ENCODE measurements at regions not wholly inside any gene's neighbourhood (a gene's known extent, or its start where the extent isn't known, plus 50 kb on each side); places are given as distances from the start of the nearest gene placed in this dataset.

- H3K27me3 ChIP-seq (ENCODE audit: control insufficient read depth, insufficient read depth, low read length), result no peaks in the 10 kb centered on the region
- no peak overlapping the region for H3K27ac ChIP-seq (ENCODE audit: low read depth, low read length)
- no peaks in the 10 kb centered on the region for H3K4me1 ChIP-seq (ENCODE audit: control insufficient read depth, insufficient read depth, low read length)
Observed at GRCh38 chr1:73789965-73790364, 408.0 kb downstream of the LRRIQ3 start.

GRCh38 chr1:73784026-73784425, 413.9 kb downstream of the LRRIQ3 start:
- Histone ChIP-seq H3K4me1 (ENCODE audit: control insufficient read depth, insufficient read depth, low read length) (no peaks in the 10 kb centered on the region), H3K4me3 (ENCODE audit: low read length) (no peak overlapping the region), H3K27ac (ENCODE audit: low read depth, low read length) (no peak overlapping the region), H3K9ac (ENCODE audit: low read length) (no peak overlapping the region), H3K36me3 (ENCODE audit: control insufficient read depth, insufficient read depth, low read length) (no peaks in the 10 kb centered on the region), H3K27me3 (ENCODE audit: control insufficient read depth, insufficient read depth, low read length) (no peaks in the 10 kb centered on the region)

More at GRCh38 chr1:73789965-73790364, 408.0 kb downstream of the LRRIQ3 start:
- H3K36me3 ChIP-seq (ENCODE audit: control insufficient read depth, insufficient read depth, low read length), result no peaks in the 10 kb centered on the region
- no peak overlapping the region for H3K4me3 ChIP-seq (ENCODE audit: low read length)
- H3K9ac ChIP-seq (ENCODE audit: low read length), result no peak overlapping the region

GRCh38 chr1:73783352-73783751, 414.6 kb downstream of the LRRIQ3 start:
- no peaks in the 10 kb centered on the region for H3K4me1 ChIP-seq (ENCODE audit: control insufficient read depth, insufficient read depth, low read length)
- H3K36me3 ChIP-seq (ENCODE audit: control insufficient read depth, insufficient read depth, low read length), result no peaks in the 10 kb centered on the region
- no peak overlapping the region for H3K9ac ChIP-seq (ENCODE audit: low read length)
- H3K4me3 ChIP-seq (ENCODE audit: low read length), result no peak overlapping the region
- H3K27ac ChIP-seq (ENCODE audit: low read depth, low read length), result no peak overlapping the region
- H3K27me3 ChIP-seq (ENCODE audit: control insufficient read depth, insufficient read depth, low read length), result no peaks in the 10 kb centered on the region

- Histone ChIP-seq H3K4me1 (ENCODE audit: control insufficient read depth, insufficient read depth, low read length) (no peaks in the 10 kb centered on the region), H3K9ac (ENCODE audit: low read length) (no peak overlapping the region), H3K27me3 (ENCODE audit: control insufficient read depth, insufficient read depth, low read length) (no peaks in the 10 kb centered on the region), H3K36me3 (ENCODE audit: control insufficient read depth, insufficient read depth, low read length) (no peaks in the 10 kb centered on the region), H3K4me3 (ENCODE audit: low read length) (no peak overlapping the region), H3K27ac (ENCODE audit: low read depth, low read length) (no peak overlapping the region)
Observed at GRCh38 chr1:73782901-73783300, 415.1 kb downstream of the LRRIQ3 start.

- Histone ChIP-seq H3K27me3 (ENCODE audit: control insufficient read depth, insufficient read depth, low read length) (no peaks in the 10 kb centered on the region), H3K4me1 (ENCODE audit: control insufficient read depth, insufficient read depth, low read length) (no peaks in the 10 kb centered on the region), H3K9ac (ENCODE audit: low read length) (no peak overlapping the region), H3K4me3 (ENCODE audit: low read length) (no peak overlapping the region), H3K27ac (ENCODE audit: low read depth, low read length) (no peak overlapping the region), H3K36me3 (ENCODE audit: control insufficient read depth, insufficient read depth, low read length) (no peaks in the 10 kb centered on the region)
Observed at GRCh38 chr1:73781251-73781650, 416.7 kb downstream of the LRRIQ3 start.

- Histone ChIP-seq H3K27ac (ENCODE audit: low read depth, low read length) (no peak overlapping the region), H3K4me3 (ENCODE audit: low read length) (no peak overlapping the region), H3K27me3 (ENCODE audit: control insufficient read depth, insufficient read depth, low read length) (no peaks in the 10 kb centered on the region)
Observed at GRCh38 chr1:73778471-73778870, 419.5 kb downstream of the LRRIQ3 start.

GRCh38 chr1:73775896-73776295, 422.1 kb downstream of the LRRIQ3 start:
- H3K9ac ChIP-seq (ENCODE audit: low read length), result no peak overlapping the region
- H3K27ac ChIP-seq (ENCODE audit: low read depth, low read length), result no peak overlapping the region
- no peaks in the 10 kb centered on the region for H3K27me3 ChIP-seq (ENCODE audit: control insufficient read depth, insufficient read depth, low read length)
- no peaks in the 10 kb centered on the region for H3K4me1 ChIP-seq (ENCODE audit: control insufficient read depth, insufficient read depth, low read length)
- no peak overlapping the region for H3K4me3 ChIP-seq (ENCODE audit: low read length)
- H3K36me3 ChIP-seq (ENCODE audit: control insufficient read depth, insufficient read depth, low read length), result no peaks in the 10 kb centered on the region

More at GRCh38 chr1:73778471-73778870, 419.5 kb downstream of the LRRIQ3 start:
- Histone ChIP-seq H3K36me3 (ENCODE audit: control insufficient read depth, insufficient read depth, low read length) (no peaks in the 10 kb centered on the region), H3K9ac (ENCODE audit: low read length) (no peak overlapping the region), H3K4me1 (ENCODE audit: control insufficient read depth, insufficient read depth, low read length) (no peaks in the 10 kb centered on the region)

- H3K4me3 ChIP-seq (ENCODE audit: low read length), result no peak overlapping the region
- H3K27ac ChIP-seq (ENCODE audit: low read depth, low read length), result no peak overlapping the region
- H3K9ac ChIP-seq (ENCODE audit: low read length), result no peak overlapping the region
- no peaks in the 10 kb centered on the region for H3K4me1 ChIP-seq (ENCODE audit: control insufficient read depth, insufficient read depth, low read length)
- H3K27me3 ChIP-seq (ENCODE audit: control insufficient read depth, insufficient read depth, low read length), result no peaks in the 10 kb centered on the region
- H3K36me3 ChIP-seq (ENCODE audit: control insufficient read depth, insufficient read depth, low read length), result no peaks in the 10 kb centered on the region
Observed at GRCh38 chr1:73772941-73773340, 425.0 kb downstream of the LRRIQ3 start.

- Histone ChIP-seq H3K4me1 (ENCODE audit: control insufficient read depth, insufficient read depth, low read length) (no peaks in the 10 kb centered on the region), H3K27me3 (ENCODE audit: control insufficient read depth, insufficient read depth, low read length) (no peaks in the 10 kb centered on the region), H3K36me3 (ENCODE audit: control insufficient read depth, insufficient read depth, low read length) (no peaks in the 10 kb centered on the region), H3K4me3 (ENCODE audit: low read length) (no peak overlapping the region), H3K9ac (ENCODE audit: low read length) (no peak overlapping the region), H3K27ac (ENCODE audit: low read depth, low read length) (no peak overlapping the region)
Observed at GRCh38 chr1:73771396-73771795, 426.6 kb downstream of the LRRIQ3 start.

- Histone ChIP-seq H3K27me3 (ENCODE audit: control insufficient read depth, insufficient read depth, low read length) (no peaks in the 10 kb centered on the region), H3K4me3 (ENCODE audit: low read length) (no peak overlapping the region), H3K27ac (ENCODE audit: low read depth, low read length) (no peak overlapping the region), H3K9ac (ENCODE audit: low read length) (no peak overlapping the region), H3K4me1 (ENCODE audit: control insufficient read depth, insufficient read depth, low read length) (no peaks in the 10 kb centered on the region), H3K36me3 (ENCODE audit: control insufficient read depth, insufficient read depth, low read length) (no peaks in the 10 kb centered on the region)
Observed at GRCh38 chr1:73770109-73770905, 427.7 kb downstream of the LRRIQ3 start.

GRCh38 chr1:73766786-73767348, 431.1 kb downstream of the LRRIQ3 start:
- no peaks in the 10 kb centered on the region for H3K27me3 ChIP-seq (ENCODE audit: control insufficient read depth, insufficient read depth, low read length)
- H3K36me3 ChIP-seq (ENCODE audit: control insufficient read depth, insufficient read depth, low read length), result no peaks in the 10 kb centered on the region
- no peak overlapping the region for H3K27ac ChIP-seq (ENCODE audit: low read depth, low read length)
- no peaks in the 10 kb centered on the region for H3K4me1 ChIP-seq (ENCODE audit: control insufficient read depth, insufficient read depth, low read length)
- no peak overlapping the region for H3K9ac ChIP-seq (ENCODE audit: low read length)
- no peak overlapping the region for H3K4me3 ChIP-seq (ENCODE audit: low read length)

- H3K27me3 ChIP-seq (ENCODE audit: control insufficient read depth, insufficient read depth, low read length), result no peaks in the 10 kb centered on the region
- no peak overlapping the region for H3K27ac ChIP-seq (ENCODE audit: low read depth, low read length)
- no peak overlapping the region for H3K9ac ChIP-seq (ENCODE audit: low read length)
- no peaks in the 10 kb centered on the region for H3K4me1 ChIP-seq (ENCODE audit: control insufficient read depth, insufficient read depth, low read length)
- H3K36me3 ChIP-seq (ENCODE audit: control insufficient read depth, insufficient read depth, low read length), result no peaks in the 10 kb centered on the region
- no peak overlapping the region for H3K4me3 ChIP-seq (ENCODE audit: low read length)
Observed at GRCh38 chr1:73765551-73766233, 432.3 kb downstream of the LRRIQ3 start.
